RWPE1 (cell line): ENCODE measurements at regions not wholly inside any gene's neighbourhood (a gene's known extent, or its start where the extent isn't known, plus 50 kb on each side); places are given as distances from the start of the nearest gene placed in this dataset.

Experiments used
- CTCF ChIA-PET: fragments of 350-600 bp; sonication (Branson Sonifier 250); formaldehyde crosslinking; extraction: SDS; loops from one replicate; lab custom pipeline; 2021; lab: Yijun Ruan, JAX
- POLR2A ChIA-PET: fragments of 400-600 bp; formaldehyde crosslinking; extraction: SDS; loops from one replicate; lab custom pipeline; 2020; ENCODE audit warnings: antibody characterized with exemption; ENCODE audit not compliant: low non-redundant PET; lab: Yijun Ruan, JAX
- DNase-seq: peaks from one replicate; pipeline ENCODE4 v3.0.0; 2012; ENCODE audit warnings: low spot score
- H3K27ac ChIP-seq: fragments of 450-650 bp; 2 replicates; pipeline ENCODE4 v1.5.1; 2017
- CTCF ChIP-seq: fragments of 450-650 bp; conservative IDR thresholded peaks from 2 replicates; pipeline ENCODE4 v1.5.1; 2017; ENCODE audit warnings: low read depth, mild to moderate bottlenecking

- DNase-seq, result no peak
- H3K27ac ChIP-seq, result no peak overlapping the region
- ChIA-PET POLR2A (no interaction called here), CTCF (no interaction called here)
- no peak for TF ChIP-seq CTCF
Observed at GRCh38 chr7:69526570-69526969, 71.7 kb upstream of the AUTS2 start.

GRCh38 chr7:69527706-69528105 lies 70.6 kb upstream of the AUTS2 start:
- CTCF ChIA-PET, result interaction anchor here (0.6 kb wide), 1 partner anchor 1171 kb away, joined by 3 read pairs; no protein-coding TSS in a partner anchor
- no peak for DNase-seq
- no peak for TF ChIP-seq CTCF
- POLR2A ChIA-PET, result no interaction called here
- no peak overlapping the region for H3K27ac ChIP-seq

GRCh38 chr7:69531050-69531449 lies 67.2 kb upstream of the AUTS2 start:
- no peak for TF ChIP-seq CTCF
- CTCF ChIA-PET, result no interaction called here
- POLR2A ChIA-PET, result no interaction called here
- no peak for DNase-seq
- no peak overlapping the region for H3K27ac ChIP-seq

- CTCF ChIA-PET, result interaction anchor here (0.7 kb wide), 1 partner anchor 19 kb away, joined by 3 read pairs; no protein-coding TSS in a partner anchor
- POLR2A ChIA-PET, result no interaction called here
- H3K27ac ChIP-seq, result no peak overlapping the region
- no peak for DNase-seq
- TF ChIP-seq CTCF, result no peak
Observed at GRCh38 chr7:69534461-69535041, 63.7 kb upstream of the AUTS2 start.

- ChIA-PET CTCF (no interaction called here), POLR2A (no interaction called here)
- DNase-seq, result no peak
- TF ChIP-seq CTCF, result no peak
- no peak overlapping the region for H3K27ac ChIP-seq
Observed at GRCh38 chr7:69537691-69538090, 60.6 kb upstream of the AUTS2 start.

- no peak for DNase-seq
- POLR2A ChIA-PET, result no interaction called here
- CTCF ChIA-PET, result no interaction called here
- no peak for TF ChIP-seq CTCF
- H3K27ac ChIP-seq, result no peak overlapping the region
Observed at GRCh38 chr7:69539531-69539930, 58.7 kb upstream of the AUTS2 start.
